ENCODE measurements at regions not wholly inside any gene's neighbourhood (a gene's known extent, or its start where the extent isn't known, plus 50 kb on each side); places are given as distances from the start of the nearest gene placed in this dataset.
"Not testable (repeated sequence)": the region's sequence is repeated elsewhere in the genome, so short reads cannot be mapped to it uniquely, and the experiment has no call there.

- not testable (repeated sequence) for H2BK120ac ChIP-seq (ENCODE audit: low read depth, low read length); H3K27me3 ChIP-seq (ENCODE audit: insufficient read depth, low read length, poor library complexity); H3K4ac ChIP-seq (ENCODE audit: low read depth, low read length); H2AK5ac ChIP-seq (ENCODE audit: low read length); H3K4me1 ChIP-seq (ENCODE audit: control insufficient read depth, low read depth, low read length); H2BK15ac ChIP-seq (replicated peaks; ENCODE audit: low read depth); H3K4me2 ChIP-seq (ENCODE audit: low read length); H3K56ac ChIP-seq (ENCODE audit: low read length); H3K79me2 ChIP-seq (ENCODE audit: control insufficient read depth, insufficient read depth, low read length); H3K36me3 ChIP-seq (ENCODE audit: control insufficient read depth, insufficient read depth, low read length); H3K23ac ChIP-seq (ENCODE audit: low read length); H3K27ac ChIP-seq (ENCODE audit: low read depth, low read length); H3K4me3 ChIP-seq (ENCODE audit: low read length); H4K5ac ChIP-seq (ENCODE audit: low read length); DNase-seq; H3K79me1 ChIP-seq (ENCODE audit: low read length); H4K8ac ChIP-seq (ENCODE audit: low read depth, low read length); H2BK5ac ChIP-seq (ENCODE audit: low read length); H3K18ac ChIP-seq (ENCODE audit: low read length); H3K9ac ChIP-seq (ENCODE audit: low read length)
- WGBS (ENCODE audit: extremely low coverage, insufficient coverage, low lambda C conversion rate) = no CpG with 5 or more reads among the region's 2 CpGs
These were observed 75.3 kb upstream of the OR4F16 start for GRCh38 chr1:761791-762190.

GRCh38 chr1:771449-771848 lies 85.0 kb upstream of the OR4F16 start:
- H2AK5ac ChIP-seq (ENCODE audit: low read length); H3K36me3 ChIP-seq (ENCODE audit: control insufficient read depth, insufficient read depth, low read length); H2BK5ac ChIP-seq (ENCODE audit: low read length); DNase-seq; H2BK15ac ChIP-seq (replicated peaks; ENCODE audit: low read depth); H3K27ac ChIP-seq (ENCODE audit: low read depth, low read length); H3K4me1 ChIP-seq (ENCODE audit: control insufficient read depth, low read depth, low read length); H3K79me2 ChIP-seq (ENCODE audit: control insufficient read depth, insufficient read depth, low read length); H3K4me3 ChIP-seq (ENCODE audit: low read length); H3K4ac ChIP-seq (ENCODE audit: low read depth, low read length); H3K18ac ChIP-seq (ENCODE audit: low read length); H4K8ac ChIP-seq (ENCODE audit: low read depth, low read length); H2BK120ac ChIP-seq (ENCODE audit: low read depth, low read length); H3K27me3 ChIP-seq (ENCODE audit: insufficient read depth, low read length, poor library complexity); H3K9ac ChIP-seq (ENCODE audit: low read length); H3K56ac ChIP-seq (ENCODE audit: low read length); H3K4me2 ChIP-seq (ENCODE audit: low read length); H3K23ac ChIP-seq (ENCODE audit: low read length); H4K5ac ChIP-seq (ENCODE audit: low read length); H3K79me1 ChIP-seq (ENCODE audit: low read length): not testable (repeated sequence)
- no CpG with 5 or more reads among the region's 8 CpGs for WGBS (ENCODE audit: extremely low coverage, insufficient coverage, low lambda C conversion rate)

- H3K9ac ChIP-seq (ENCODE audit: low read length); H3K79me1 ChIP-seq (ENCODE audit: low read length); H2BK5ac ChIP-seq (ENCODE audit: low read length); H3K4me2 ChIP-seq (ENCODE audit: low read length); H3K27me3 ChIP-seq (ENCODE audit: insufficient read depth, low read length, poor library complexity); H3K18ac ChIP-seq (ENCODE audit: low read length); H3K79me2 ChIP-seq (ENCODE audit: control insufficient read depth, insufficient read depth, low read length); H4K8ac ChIP-seq (ENCODE audit: low read depth, low read length); H2BK120ac ChIP-seq (ENCODE audit: low read depth, low read length); H3K4ac ChIP-seq (ENCODE audit: low read depth, low read length); H4K5ac ChIP-seq (ENCODE audit: low read length); H3K4me1 ChIP-seq (ENCODE audit: control insufficient read depth, low read depth, low read length); H2AK5ac ChIP-seq (ENCODE audit: low read length); H3K4me3 ChIP-seq (ENCODE audit: low read length); H3K27ac ChIP-seq (ENCODE audit: low read depth, low read length); H2BK15ac ChIP-seq (replicated peaks; ENCODE audit: low read depth); H3K36me3 ChIP-seq (ENCODE audit: control insufficient read depth, insufficient read depth, low read length); DNase-seq; H3K56ac ChIP-seq (ENCODE audit: low read length); H3K23ac ChIP-seq (ENCODE audit: low read length): not testable (repeated sequence)
- WGBS (ENCODE audit: extremely low coverage, insufficient coverage, low lambda C conversion rate) = no CpG with 5 or more reads among the region's 23 CpGs
These were observed 91.2 kb upstream of the OR4F16 start for GRCh38 chr1:777480-778180.

DNA sequence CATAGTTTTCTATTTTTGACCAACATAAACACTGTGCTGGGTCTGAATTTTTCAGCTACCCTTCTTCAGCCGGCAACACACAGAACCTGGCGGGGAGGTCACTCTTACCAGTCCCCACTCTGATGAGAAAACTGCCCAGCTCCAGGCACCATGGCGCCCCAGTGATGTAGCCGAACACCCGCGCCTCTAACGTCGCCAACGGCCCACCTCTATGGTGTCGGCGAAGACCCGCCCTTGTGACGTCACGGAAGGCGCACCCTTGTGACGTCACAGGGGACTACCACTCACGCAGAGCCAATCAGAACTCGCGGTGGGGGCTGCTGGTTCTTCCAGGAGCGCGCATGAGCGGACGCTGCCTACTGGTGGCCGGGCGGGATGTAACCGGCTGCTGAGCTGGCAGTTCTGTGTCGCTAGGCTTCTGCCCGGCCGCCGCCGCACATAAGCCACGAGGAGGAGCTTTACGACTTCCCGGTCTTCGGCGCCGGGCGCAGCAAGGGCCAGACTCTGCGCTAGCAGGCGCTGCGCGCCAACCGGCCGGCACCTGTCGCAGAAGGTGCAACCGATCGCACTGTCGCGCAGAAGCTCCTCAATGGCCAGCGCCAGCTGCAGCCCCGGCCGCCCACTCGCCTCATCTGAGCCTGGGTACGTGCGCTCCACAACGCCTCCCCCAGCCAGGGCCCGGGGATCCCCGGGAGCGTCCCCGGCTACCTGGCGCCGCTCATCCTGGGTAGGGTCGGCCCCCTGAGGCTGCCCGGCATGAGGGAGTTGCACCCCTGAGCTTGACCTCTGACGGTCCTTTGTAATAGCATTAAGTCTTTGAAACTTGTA lies 92.2 kb upstream of the OR4F16 start:
- H3K36me3 ChIP-seq (ENCODE audit: control insufficient read depth, insufficient read depth, low read length); H3K79me2 ChIP-seq (ENCODE audit: control insufficient read depth, insufficient read depth, low read length); H2BK5ac ChIP-seq (ENCODE audit: low read length); H3K79me1 ChIP-seq (ENCODE audit: low read length); H3K4me1 ChIP-seq (ENCODE audit: control insufficient read depth, low read depth, low read length); H2BK15ac ChIP-seq (replicated peaks; ENCODE audit: low read depth); H2AK5ac ChIP-seq (ENCODE audit: low read length); H2BK120ac ChIP-seq (ENCODE audit: low read depth, low read length); H4K8ac ChIP-seq (ENCODE audit: low read depth, low read length); H4K5ac ChIP-seq (ENCODE audit: low read length); H3K23ac ChIP-seq (ENCODE audit: low read length); H3K27me3 ChIP-seq (ENCODE audit: insufficient read depth, low read length, poor library complexity): not testable (repeated sequence)
- peak overlapping the region; percentile 66 for H3K27ac ChIP-seq (ENCODE audit: low read depth, low read length)
- peak overlapping the region; percentile 74 for H3K9ac ChIP-seq (ENCODE audit: low read length)
- H3K4me2 ChIP-seq (ENCODE audit: low read length) = peak overlapping the region; percentile 40
- peak overlapping the region; percentile 48 for H3K4ac ChIP-seq (ENCODE audit: low read depth, low read length)
- peak overlapping the region; percentile 76 for H3K18ac ChIP-seq (ENCODE audit: low read length)
- no CpG with 5 or more reads among the region's 65 CpGs for WGBS (ENCODE audit: extremely low coverage, insufficient coverage, low lambda C conversion rate)
- H3K56ac ChIP-seq (ENCODE audit: low read length) = peak overlapping the region; percentile 88
- peak; percentile 99 for DNase-seq
- H3K4me3 ChIP-seq (ENCODE audit: low read length) = peak overlapping the region; percentile 68

DNA sequence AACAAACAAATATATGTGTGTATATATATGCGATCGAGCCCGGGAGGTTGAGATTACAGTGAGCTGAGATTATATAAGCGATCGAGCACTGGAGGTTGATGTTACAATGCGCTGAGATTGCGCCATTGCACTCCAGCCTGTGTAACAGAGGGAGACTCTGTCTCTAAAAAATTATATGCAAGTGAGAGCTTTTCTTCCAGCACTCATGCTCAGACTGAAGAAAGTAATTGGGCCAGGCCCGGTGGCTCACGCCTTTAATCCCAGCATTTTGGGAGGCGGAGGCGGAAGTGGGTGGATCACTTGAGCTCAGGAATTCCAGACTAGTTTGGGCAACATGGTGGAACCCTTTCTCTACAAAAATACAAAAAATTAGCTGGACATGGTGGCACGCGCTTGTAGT lies 93.2 kb upstream of the OR4F16 start:
- no CpG with 5 or more reads among the region's 13 CpGs for WGBS (ENCODE audit: extremely low coverage, insufficient coverage, low lambda C conversion rate)
- H3K4me2 ChIP-seq (ENCODE audit: low read length); H2BK120ac ChIP-seq (ENCODE audit: low read depth, low read length); H4K5ac ChIP-seq (ENCODE audit: low read length); H3K27ac ChIP-seq (ENCODE audit: low read depth, low read length); H3K79me1 ChIP-seq (ENCODE audit: low read length); H3K18ac ChIP-seq (ENCODE audit: low read length); H2BK5ac ChIP-seq (ENCODE audit: low read length); H3K56ac ChIP-seq (ENCODE audit: low read length); H3K4ac ChIP-seq (ENCODE audit: low read depth, low read length); H3K4me3 ChIP-seq (ENCODE audit: low read length); H2AK5ac ChIP-seq (ENCODE audit: low read length); H4K8ac ChIP-seq (ENCODE audit: low read depth, low read length); H3K23ac ChIP-seq (ENCODE audit: low read length); DNase-seq; H2BK15ac ChIP-seq (replicated peaks; ENCODE audit: low read depth); H3K36me3 ChIP-seq (ENCODE audit: control insufficient read depth, insufficient read depth, low read length); H3K27me3 ChIP-seq (ENCODE audit: insufficient read depth, low read length, poor library complexity); H3K9ac ChIP-seq (ENCODE audit: low read length); H3K79me2 ChIP-seq (ENCODE audit: control insufficient read depth, insufficient read depth, low read length); H3K4me1 ChIP-seq (ENCODE audit: control insufficient read depth, low read depth, low read length): not testable (repeated sequence)
